ENCODE measurements at regions not wholly inside any gene's neighbourhood (a gene's known extent, or its start where the extent isn't known, plus 50 kb on each side); places are given as distances from the start of the nearest gene placed in this dataset.

GRCh38 chr9:80806671-80807070 lies 882.7 kb downstream of the TLE1 start:
- no peak for DNase-seq (ENCODE audit: low read depth)
- no peak for TF ChIP-seq CTCF (IDR thresholded peaks at IDR 0.05; ENCODE audit: control insufficient read depth, extremely low read depth, insufficient read depth)
- no peak overlapping the region for H3K4me3 ChIP-seq (ENCODE audit: low read depth, low read length)

DNA sequence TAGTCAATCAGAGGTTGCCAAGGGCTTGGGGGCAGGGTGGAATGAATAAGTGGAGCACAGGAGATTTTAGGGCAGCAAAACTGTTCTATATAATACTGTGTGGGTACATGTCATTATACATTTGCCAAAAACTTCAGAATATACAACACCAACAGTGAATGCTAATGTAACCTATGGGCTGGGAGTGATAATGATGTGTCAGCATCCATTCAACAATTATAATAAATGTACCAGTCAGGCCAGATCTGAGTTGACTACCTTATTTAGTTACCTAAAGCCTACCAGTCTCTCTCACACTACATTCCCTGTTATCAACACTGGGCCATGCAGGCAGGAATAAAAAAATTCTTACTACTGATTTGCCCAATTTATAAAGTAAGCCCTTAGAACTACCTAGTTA lies 884.5 kb downstream of the TLE1 start:
- TF ChIP-seq CTCF (IDR thresholded peaks at IDR 0.05; ENCODE audit: control insufficient read depth, extremely low read depth, insufficient read depth), result no peak
- no peak overlapping the region for H3K4me3 ChIP-seq (ENCODE audit: low read depth, low read length)
- no peak for DNase-seq (ENCODE audit: low read depth)

GRCh38 chr9:80797831-80798688 lies 891.3 kb downstream of the TLE1 start:
- peak; percentile 41 for DNase-seq (ENCODE audit: low read depth)
- TF ChIP-seq CTCF (IDR thresholded peaks at IDR 0.05; ENCODE audit: control insufficient read depth, extremely low read depth, insufficient read depth), result no peak
- no peak overlapping the region for H3K4me3 ChIP-seq (ENCODE audit: low read depth, low read length)

- no peak for TF ChIP-seq CTCF (IDR thresholded peaks at IDR 0.05; ENCODE audit: control insufficient read depth, extremely low read depth, insufficient read depth)
- no peak for DNase-seq (ENCODE audit: low read depth)
- no peak overlapping the region for H3K4me3 ChIP-seq (ENCODE audit: low read depth, low read length)
These were observed 892.1 kb downstream of the TLE1 start for GRCh38 chr9:80797101-80797829.

GRCh38 chr9:80796632-80797031 lies 892.7 kb downstream of the TLE1 start:
- no peak for TF ChIP-seq CTCF (IDR thresholded peaks at IDR 0.05; ENCODE audit: control insufficient read depth, extremely low read depth, insufficient read depth)
- no peak for DNase-seq (ENCODE audit: low read depth)
- H3K4me3 ChIP-seq (ENCODE audit: low read depth, low read length), result no peak overlapping the region

GRCh38 chr9:80794197-80794596 lies 895.1 kb downstream of the TLE1 start:
- DNase-seq (ENCODE audit: low read depth), result no peak
- H3K4me3 ChIP-seq (ENCODE audit: low read depth, low read length), result no peak overlapping the region
- no peak for TF ChIP-seq CTCF (IDR thresholded peaks at IDR 0.05; ENCODE audit: control insufficient read depth, extremely low read depth, insufficient read depth)
